Right ventricle myocardium superior (tissue), 1 donor: ENCODE measurements at regions not wholly inside any gene's neighbourhood (a gene's known extent, or its start where the extent isn't known, plus 50 kb on each side); places are given as distances from the start of the nearest gene placed in this dataset.
"Not testable (repeated sequence)": the region's sequence is repeated elsewhere in the genome, so short reads cannot be mapped to it uniquely, and the experiment has no call there.

Experiments
- ATAC-seq: fragments of 200-7000 bp; cut with Tn5 transposase; one replicate; pipeline ENCODE4 v1.9.1; 2020; ENCODE audit warnings: mild to moderate bottlenecking; ENCODE audit not compliant: poor library complexity
- DNase-seq: peaks from one replicate; pipeline ENCODE4 v3.0.0-alpha.2; 2020
- intact Hi-C: fragments of 100-400 bp; cut with DNase I; formaldehyde crosslinking; loops from one replicate; pipeline ENCODE4 v1.11.2; 2022
- donor health status: DM: no; HTN: yes; CAD: no; lungs with severe emphysema.

GRCh38 chr14:104268295-104268694 is 129.9 kb downstream of the KIF26A start:
- ATAC-seq = no peak
- DNase-seq = no peak
- intact Hi-C loops = no loop called here

- ATAC-seq (no peak), DNase-seq (peak; percentile 31)
- intact Hi-C loops = no loop called here
These were observed 130.5 kb downstream of the KIF26A start for GRCh38 chr14:104268725-104269436.

- intact Hi-C loops, ATAC-seq: not testable (repeated sequence)
- peak; percentile 21 for DNase-seq
These were observed 131.3 kb downstream of the KIF26A start for GRCh38 chr14:104269511-104270241.

- ATAC-seq (no peak), DNase-seq (no peak)
- intact Hi-C loops = no loop called here
These were observed 133.0 kb downstream of the KIF26A start for GRCh38 chr14:104271391-104271790.

GRCh38 chr14:104274806-104275205 is 136.4 kb downstream of the KIF26A start:
- DNase-seq (no peak), ATAC-seq (no peak)
- intact Hi-C loops = no loop called here

GRCh38 chr14:104277416-104278213 is 139.2 kb downstream of the KIF26A start:
- intact Hi-C loops = no loop called here
- DNase-seq = peak; percentile 17
- no peak for ATAC-seq

- intact Hi-C loops = no loop called here
- ATAC-seq = no peak
- DNase-seq = no peak
These were observed 139.8 kb downstream of the KIF26A start for GRCh38 chr14:104278214-104278534.

GRCh38 chr14:104280085-104280901 is 141.9 kb downstream of the KIF26A start:
- peak; percentile 26 for DNase-seq
- intact Hi-C loops = no loop called here

GRCh38 chr14:104280902-104281767 is 142.7 kb downstream of the KIF26A start:
- intact Hi-C loops = no loop called here
- peak; percentile 25 for DNase-seq
- no peak for ATAC-seq

More at GRCh38 chr14:104280085-104280901, 141.9 kb downstream of the KIF26A start:
- no peak for ATAC-seq

- intact Hi-C loops = no loop called here
- peak; percentile 14 for DNase-seq
These were observed 143.4 kb downstream of the KIF26A start for GRCh38 chr14:104281768-104282301.

GRCh38 chr14:104282332-104283196 is 144.2 kb downstream of the KIF26A start:
- ATAC-seq = peak; percentile 23
- DNase-seq = peak; percentile 24

More at GRCh38 chr14:104281768-104282301, 143.4 kb downstream of the KIF26A start:
- no peak for ATAC-seq

GRCh38 chr14:104283197-104284106 is 145.1 kb downstream of the KIF26A start:
- DNase-seq = peak; percentile 30
- intact Hi-C loops = no loop called here

More at GRCh38 chr14:104282332-104283196, 144.2 kb downstream of the KIF26A start:
- intact Hi-C loops = no loop called here

GRCh38 chr14:104284107-104284592 is 145.8 kb downstream of the KIF26A start:
- ATAC-seq = no peak
- intact Hi-C loops = no loop called here
- peak; percentile 21 for DNase-seq

More at GRCh38 chr14:104283197-104284106, 145.1 kb downstream of the KIF26A start:
- no peak for ATAC-seq

GRCh38 chr14:104284636-104285507 is 146.5 kb downstream of the KIF26A start:
- DNase-seq (peak; percentile 25), ATAC-seq (no peak)
- intact Hi-C loops = no loop called here

GRCh38 chr14:104285508-104285840 is 147.1 kb downstream of the KIF26A start:
- DNase-seq = peak; percentile 30
- ATAC-seq = no peak
- intact Hi-C loops = no loop called here
